ENCODE measurements at regions not wholly inside any gene's neighbourhood (a gene's known extent, or its start where the extent isn't known, plus 50 kb on each side); places are given as distances from the start of the nearest gene placed in this dataset.

- no peak overlapping the region for H4K8ac ChIP-seq (ENCODE audit: low read depth, low read length)
- H2BK120ac ChIP-seq (ENCODE audit: insufficient read depth, low read length, poor library complexity), result no peak overlapping the region
- no peak overlapping the region for H3K23ac ChIP-seq (ENCODE audit: low read length)
- H3K27me3 ChIP-seq (ENCODE audit: insufficient read depth, low read length), result no peaks in the 10 kb centered on the region
- H4K91ac ChIP-seq (ENCODE audit: low read depth, low read length), result no peak overlapping the region
- no peaks in the 10 kb centered on the region for H3K9me3 ChIP-seq (ENCODE audit: insufficient read depth, low read depth, low read length)
- no peaks in the 10 kb centered on the region for H3K36me3 ChIP-seq (ENCODE audit: control insufficient read depth in 1 of 2, insufficient read depth in 2 of 2, low read length in 2 of 2)
- H3K4me3 ChIP-seq (ENCODE audit: low read depth, low read length), result no peak overlapping the region
- no peak overlapping the region for H3K4ac ChIP-seq (ENCODE audit: low read depth, low read length)
- no peak overlapping the region for H3K27ac ChIP-seq (ENCODE audit: low read depth, low read length)
- H3K18ac ChIP-seq (ENCODE audit: low read length), result no peak overlapping the region
- peak in 1 of 2 donors; percentile 3 for DNase-seq
- no peak overlapping the region for H3K4me2 ChIP-seq (ENCODE audit: low read length)
- no peak overlapping the region for H2AFZ ChIP-seq (ENCODE audit: insufficient read depth, low read length, poor library complexity)
- WGBS (ENCODE audit: extremely low coverage, insufficient coverage, insufficient read length), result no CpG with 5 or more reads among the region's 9 CpGs
- no peak overlapping the region for H2BK5ac ChIP-seq (ENCODE audit: low read depth, low read length, poor library complexity)
- H3K14ac ChIP-seq (ENCODE audit: low read length), result no peak overlapping the region
- no peaks in the 10 kb centered on the region for H3K79me2 ChIP-seq (ENCODE audit: control insufficient read depth, insufficient read depth, low read length, poor library complexity)
- H3K4me1 ChIP-seq (ENCODE audit: control insufficient read depth in 1 of 2, insufficient read depth in 2 of 2, low read length in 2 of 2), result peaks cover 2 to 6% of the 10 kb centered on the region in 2 experiments
- H3K79me1 ChIP-seq (ENCODE audit: low read length), result no peaks in the 10 kb centered on the region
- H2AK5ac ChIP-seq (ENCODE audit: low read length), result no peak overlapping the region
- H2BK12ac ChIP-seq (ENCODE audit: low read length), result no peak overlapping the region
- no peak overlapping the region for H3K9ac ChIP-seq (ENCODE audit: low read length)
- no peak overlapping the region for H4K12ac ChIP-seq (ENCODE audit: low read depth, low read length)
These were observed 142.9 kb upstream of the TP63 start for GRCh38 chr3:189488241-189488767.

GRCh38 chr3:189490337-189490736, 140.9 kb upstream of the TP63 start:
- Histone ChIP-seq H2AFZ (ENCODE audit: insufficient read depth, low read length, poor library complexity) (no peak overlapping the region), H3K4me2 (ENCODE audit: low read length) (no peak overlapping the region), H4K8ac (ENCODE audit: low read depth, low read length) (no peak overlapping the region), H2BK5ac (ENCODE audit: low read depth, low read length, poor library complexity) (no peak overlapping the region), H3K27me3 (ENCODE audit: insufficient read depth, low read length) (no peaks in the 10 kb centered on the region), H4K91ac (ENCODE audit: low read depth, low read length) (no peak overlapping the region), H3K9ac (ENCODE audit: low read length) (no peak overlapping the region), H3K18ac (ENCODE audit: low read length) (no peak overlapping the region), H3K4me1 (ENCODE audit: control insufficient read depth in 1 of 2, insufficient read depth in 2 of 2, low read length in 2 of 2) (peaks cover 2 to 6% of the 10 kb centered on the region in 2 experiments), H3K36me3 (ENCODE audit: control insufficient read depth in 1 of 2, insufficient read depth in 2 of 2, low read length in 2 of 2) (no peaks in the 10 kb centered on the region), H3K79me1 (ENCODE audit: low read length) (no peaks in the 10 kb centered on the region), H3K79me2 (ENCODE audit: control insufficient read depth, insufficient read depth, low read length, poor library complexity) (no peaks in the 10 kb centered on the region), H3K23ac (ENCODE audit: low read length) (no peak overlapping the region), H3K4ac (ENCODE audit: low read depth, low read length) (no peak overlapping the region), H3K4me3 (ENCODE audit: low read depth, low read length) (no peak overlapping the region), H2BK120ac (ENCODE audit: insufficient read depth, low read length, poor library complexity) (no peak overlapping the region), H2AK5ac (ENCODE audit: low read length) (no peak overlapping the region), H3K14ac (ENCODE audit: low read length) (no peak overlapping the region), H3K9me3 (ENCODE audit: insufficient read depth, low read depth, low read length) (no peaks in the 10 kb centered on the region), H3K27ac (ENCODE audit: low read depth, low read length) (no peak overlapping the region), H4K12ac (ENCODE audit: low read depth, low read length) (no peak overlapping the region), H2BK12ac (ENCODE audit: low read length) (no peak overlapping the region)
- no CpG with 5 or more reads among the region's 1 CpG for WGBS (ENCODE audit: extremely low coverage, insufficient coverage, insufficient read length)
- DNase-seq, result no peak

GRCh38 chr3:189490749-189491148, 140.4 kb upstream of the TP63 start:
- no peaks in the 10 kb centered on the region for H3K36me3 ChIP-seq (ENCODE audit: control insufficient read depth in 1 of 2, insufficient read depth in 2 of 2, low read length in 2 of 2)
- H2BK120ac ChIP-seq (ENCODE audit: insufficient read depth, low read length, poor library complexity), result no peak overlapping the region
- no peak overlapping the region for H3K23ac ChIP-seq (ENCODE audit: low read length)
- no peak overlapping the region for H4K91ac ChIP-seq (ENCODE audit: low read depth, low read length)
- no peak overlapping the region for H2BK12ac ChIP-seq (ENCODE audit: low read length)
- no peak overlapping the region for H4K8ac ChIP-seq (ENCODE audit: low read depth, low read length)
- no peaks in the 10 kb centered on the region for H3K27me3 ChIP-seq (ENCODE audit: insufficient read depth, low read length)
- no peak overlapping the region for H2BK5ac ChIP-seq (ENCODE audit: low read depth, low read length, poor library complexity)
- no peak overlapping the region for H2AK5ac ChIP-seq (ENCODE audit: low read length)
- no peak overlapping the region for H3K18ac ChIP-seq (ENCODE audit: low read length)
- H3K14ac ChIP-seq (ENCODE audit: low read length), result no peak overlapping the region
- no peaks in the 10 kb centered on the region for H3K79me2 ChIP-seq (ENCODE audit: control insufficient read depth, insufficient read depth, low read length, poor library complexity)
- H4K12ac ChIP-seq (ENCODE audit: low read depth, low read length), result no peak overlapping the region
- no peaks in the 10 kb centered on the region for H3K9me3 ChIP-seq (ENCODE audit: insufficient read depth, low read depth, low read length)
- no CpG with 5 or more reads among the region's 3 CpGs for WGBS (ENCODE audit: extremely low coverage, insufficient coverage, insufficient read length)
- no peak overlapping the region for H3K9ac ChIP-seq (ENCODE audit: low read length)
- H3K4me1 ChIP-seq (ENCODE audit: control insufficient read depth in 1 of 2, insufficient read depth in 2 of 2, low read length in 2 of 2), result peaks cover 2 to 6% of the 10 kb centered on the region in 2 experiments
- H3K4ac ChIP-seq (ENCODE audit: low read depth, low read length), result no peak overlapping the region
- H3K27ac ChIP-seq (ENCODE audit: low read depth, low read length), result no peak overlapping the region
- no peak for DNase-seq
- no peaks in the 10 kb centered on the region for H3K79me1 ChIP-seq (ENCODE audit: low read length)
- no peak overlapping the region for H3K4me3 ChIP-seq (ENCODE audit: low read depth, low read length)
- no peak overlapping the region for H2AFZ ChIP-seq (ENCODE audit: insufficient read depth, low read length, poor library complexity)
- H3K4me2 ChIP-seq (ENCODE audit: low read length), result no peak overlapping the region

- Histone ChIP-seq H2BK12ac (ENCODE audit: low read length) (no peak overlapping the region), H3K4me1 (ENCODE audit: control insufficient read depth in 1 of 2, insufficient read depth in 2 of 2, low read length in 2 of 2) (peaks cover 2 to 6% of the 10 kb centered on the region in 2 experiments), H2BK120ac (ENCODE audit: insufficient read depth, low read length, poor library complexity) (no peak overlapping the region), H3K36me3 (ENCODE audit: control insufficient read depth in 1 of 2, insufficient read depth in 2 of 2, low read length in 2 of 2) (no peaks in the 10 kb centered on the region), H3K79me1 (ENCODE audit: low read length) (no peaks in the 10 kb centered on the region), H3K79me2 (ENCODE audit: control insufficient read depth, insufficient read depth, low read length, poor library complexity) (no peaks in the 10 kb centered on the region), H3K23ac (ENCODE audit: low read length) (no peak overlapping the region), H3K18ac (ENCODE audit: low read length) (no peak overlapping the region), H4K91ac (ENCODE audit: low read depth, low read length) (no peak overlapping the region), H2AK5ac (ENCODE audit: low read length) (no peak overlapping the region), H4K8ac (ENCODE audit: low read depth, low read length) (no peak overlapping the region), H2BK5ac (ENCODE audit: low read depth, low read length, poor library complexity) (no peak overlapping the region), H3K27ac (ENCODE audit: low read depth, low read length) (no peak overlapping the region), H3K9ac (ENCODE audit: low read length) (no peak overlapping the region), H3K14ac (ENCODE audit: low read length) (no peak overlapping the region), H3K4ac (ENCODE audit: low read depth, low read length) (no peak overlapping the region), H3K27me3 (ENCODE audit: insufficient read depth, low read length) (no peaks in the 10 kb centered on the region), H4K12ac (ENCODE audit: low read depth, low read length) (no peak overlapping the region), H3K4me2 (ENCODE audit: low read length) (no peak overlapping the region), H2AFZ (ENCODE audit: insufficient read depth, low read length, poor library complexity) (no peak overlapping the region), H3K4me3 (ENCODE audit: low read depth, low read length) (no peak overlapping the region), H3K9me3 (ENCODE audit: insufficient read depth, low read depth, low read length) (no peaks in the 10 kb centered on the region)
- DNase-seq, result no peak
- no CpG with 5 or more reads among the region's 4 CpGs for WGBS (ENCODE audit: extremely low coverage, insufficient coverage, insufficient read length)
These were observed 139.4 kb upstream of the TP63 start for GRCh38 chr3:189491831-189492230.
